ENCODE measurements at regions not wholly inside any gene's neighbourhood (a gene's known extent, or its start where the extent isn't known, plus 50 kb on each side); places are given as distances from the start of the nearest gene placed in this dataset.

DNA sequence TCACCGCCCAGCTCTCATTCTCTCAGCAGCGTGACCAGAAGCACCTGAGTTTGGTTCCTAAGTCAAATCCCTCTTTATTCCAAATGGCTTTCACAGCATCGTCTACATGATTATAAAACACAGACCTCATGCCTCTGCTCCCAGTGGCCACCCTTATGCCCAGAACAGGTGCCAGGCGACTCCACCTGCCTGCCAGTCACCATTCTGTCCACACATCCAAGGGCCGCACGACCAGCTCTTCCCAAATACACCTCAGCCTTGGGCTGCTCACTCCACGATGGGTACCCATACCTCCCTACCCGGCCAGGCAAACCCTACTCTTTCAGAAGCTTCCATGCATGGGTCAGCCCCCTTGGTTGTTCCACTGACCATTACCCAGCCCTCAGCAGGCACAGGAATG, 851.6 kb upstream of the SALL3 start:
- Histone ChIP-seq H3F3A (ENCODE audit: insufficient read depth) (no peaks in the 10 kb centered on the region), H3K9ac (no peak overlapping the region), H3K36me3 (ENCODE audit: low read depth) (no peaks in the 10 kb centered on the region), H3K79me2 (ENCODE audit: insufficient read depth) (no peaks in the 10 kb centered on the region), H3K9me3 (ENCODE audit: low read depth) (no peaks in the 10 kb centered on the region), H3K27ac (no peak overlapping the region), H2AFZ (no peak overlapping the region), H3K4me3 (no peak overlapping the region), H3K4me1 (ENCODE audit: insufficient read depth) (no peaks in the 10 kb centered on the region), H3K4me2 (ENCODE audit: unreplicated experiment) (no peak overlapping the region), H4K20me1 (ENCODE audit: insufficient read depth) (no peaks in the 10 kb centered on the region), H3K27me3 (replicated peaks; ENCODE audit: insufficient read depth) (no peaks in the 10 kb centered on the region), H3K9me2 (ENCODE audit: insufficient read depth) (no peaks in the 10 kb centered on the region)
- TF ChIP-seq EZH2 (IDR thresholded peaks at IDR 0.05; ENCODE audit: insufficient read depth, poor library complexity, severe bottlenecking) (no peak), EZH2phosphoT487 (IDR thresholded peaks at IDR 0.05; ENCODE audit: insufficient read depth, low read depth) (no peak)
- DNase-seq: no peak
- WGBS, 2 experiments (ENCODE audit: low coverage in 1 of 2, low lambda C conversion rate in 2 of 2, missing lambda C conversion rate in 2 of 2): 34% methylated on average over 8 of the region's 8 CpGs
- in situ Hi-C loops (cut with MboI): no loop called here

DNA sequence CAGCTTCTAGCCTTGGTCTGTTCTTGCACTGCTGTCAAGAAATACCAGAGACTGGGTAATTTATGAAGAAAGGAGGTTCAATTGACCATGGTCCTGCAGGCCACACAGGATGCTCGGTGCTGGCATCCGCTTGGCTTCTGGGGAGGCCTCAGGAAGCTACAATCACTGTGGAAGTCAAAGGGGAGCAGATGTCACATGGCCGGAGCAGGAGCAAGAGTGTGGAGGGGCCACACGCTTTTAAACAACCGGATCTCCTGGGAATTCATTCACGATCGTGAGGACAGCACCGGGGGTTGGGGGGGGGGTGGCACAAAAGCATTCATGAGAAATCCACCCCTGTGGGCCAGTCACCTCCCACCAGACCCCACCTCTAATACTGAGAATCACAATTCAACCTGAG, 850.4 kb upstream of the SALL3 start:
- no peaks in the 10 kb centered on the region for H3K9me3 ChIP-seq (ENCODE audit: low read depth)
- H3K79me2 ChIP-seq (ENCODE audit: insufficient read depth): no peaks in the 10 kb centered on the region
- no peak for TF ChIP-seq EZH2 (IDR thresholded peaks at IDR 0.05; ENCODE audit: insufficient read depth, poor library complexity, severe bottlenecking)
- no peak for TF ChIP-seq EZH2phosphoT487 (IDR thresholded peaks at IDR 0.05; ENCODE audit: insufficient read depth, low read depth)
- H3F3A ChIP-seq (ENCODE audit: insufficient read depth): no peaks in the 10 kb centered on the region
- in situ Hi-C loops (cut with MboI): no loop called here
- no peaks in the 10 kb centered on the region for H3K36me3 ChIP-seq (ENCODE audit: low read depth)
- no peak overlapping the region for H3K4me3 ChIP-seq
- no peak for DNase-seq
- no peak overlapping the region for H3K27ac ChIP-seq
- no peak overlapping the region for H2AFZ ChIP-seq
- no peaks in the 10 kb centered on the region for H3K27me3 ChIP-seq (replicated peaks; ENCODE audit: insufficient read depth)
- H3K9ac ChIP-seq: no peak overlapping the region
- no peaks in the 10 kb centered on the region for H3K4me1 ChIP-seq (ENCODE audit: insufficient read depth)
- H4K20me1 ChIP-seq (ENCODE audit: insufficient read depth): no peaks in the 10 kb centered on the region
- H3K4me2 ChIP-seq (ENCODE audit: unreplicated experiment): no peak overlapping the region
- WGBS, 2 experiments (ENCODE audit: low coverage in 1 of 2, low lambda C conversion rate in 2 of 2, missing lambda C conversion rate in 2 of 2): 19 to 31% methylated on average over 8 of the region's 8 CpGs
- no peaks in the 10 kb centered on the region for H3K9me2 ChIP-seq (ENCODE audit: insufficient read depth)

DNA sequence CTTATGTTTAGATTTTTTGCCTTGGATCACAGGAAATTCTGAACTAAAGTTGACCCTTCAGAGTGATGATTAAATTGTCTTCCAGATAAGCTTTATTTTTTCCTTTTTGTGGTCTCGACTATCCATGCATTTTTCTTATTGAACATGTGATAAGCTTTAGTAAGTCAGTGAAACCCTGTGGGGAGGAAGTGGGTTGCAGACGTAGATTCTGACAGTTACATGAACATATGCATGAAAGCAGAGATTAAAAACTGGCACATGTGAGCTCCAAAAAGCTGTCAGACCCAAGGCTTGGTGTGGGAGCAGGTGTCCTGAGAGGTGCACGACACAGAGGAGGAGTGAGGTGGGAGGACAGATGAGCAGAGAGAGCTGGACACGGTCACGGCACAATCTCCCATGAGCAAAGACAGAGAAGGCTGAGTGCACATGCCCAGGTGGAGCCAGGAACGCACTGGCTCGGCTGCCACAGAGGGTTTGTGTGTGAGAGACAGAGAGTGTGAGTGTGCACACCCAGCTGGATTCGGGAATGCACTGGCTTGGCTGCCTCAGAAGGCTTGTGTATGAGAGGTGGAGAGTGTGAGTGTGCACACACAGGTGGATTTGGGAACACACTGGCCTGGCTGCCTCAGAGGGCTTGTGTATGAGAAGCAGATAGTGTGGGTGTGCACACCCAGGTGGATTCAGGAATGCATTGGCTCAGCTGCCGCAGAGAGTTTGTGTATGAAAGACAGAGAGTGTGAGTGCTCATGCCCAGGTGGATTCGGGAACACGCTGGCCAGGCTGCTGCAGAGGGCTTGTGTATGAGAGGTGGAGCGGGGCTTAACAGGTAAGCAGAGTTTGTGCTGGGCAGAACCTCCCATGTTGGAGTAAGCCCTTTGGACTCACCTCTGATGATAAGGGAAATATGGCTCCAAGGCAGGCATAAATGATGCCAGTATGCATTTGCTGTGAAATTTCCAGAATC, 849.1 kb upstream of the SALL3 start:
- Histone ChIP-seq H3K4me2 (ENCODE audit: unreplicated experiment) (no peak overlapping the region), H3F3A (ENCODE audit: insufficient read depth) (no peaks in the 10 kb centered on the region), H3K36me3 (ENCODE audit: low read depth) (no peaks in the 10 kb centered on the region), H3K4me1 (ENCODE audit: insufficient read depth) (no peaks in the 10 kb centered on the region), H3K9ac (no peak overlapping the region), H3K79me2 (ENCODE audit: insufficient read depth) (no peaks in the 10 kb centered on the region), H4K20me1 (ENCODE audit: insufficient read depth) (no peaks in the 10 kb centered on the region), H3K9me3 (ENCODE audit: low read depth) (no peaks in the 10 kb centered on the region), H3K27ac (no peak overlapping the region), H3K27me3 (replicated peaks; ENCODE audit: insufficient read depth) (no peaks in the 10 kb centered on the region), H2AFZ (no peak overlapping the region), H3K9me2 (ENCODE audit: insufficient read depth) (no peaks in the 10 kb centered on the region), H3K4me3 (no peak overlapping the region)
- 11 to 15% methylated on average over 12 of the region's 12 CpGs for WGBS, 2 experiments (ENCODE audit: low coverage in 1 of 2, low lambda C conversion rate in 2 of 2, missing lambda C conversion rate in 2 of 2)
- no peak for TF ChIP-seq EZH2phosphoT487 (IDR thresholded peaks at IDR 0.05; ENCODE audit: insufficient read depth, low read depth)
- TF ChIP-seq EZH2 (IDR thresholded peaks at IDR 0.05; ENCODE audit: insufficient read depth, poor library complexity, severe bottlenecking): no peak
- DNase-seq: no peak
- in situ Hi-C loops (cut with MboI): no loop called here

DNA sequence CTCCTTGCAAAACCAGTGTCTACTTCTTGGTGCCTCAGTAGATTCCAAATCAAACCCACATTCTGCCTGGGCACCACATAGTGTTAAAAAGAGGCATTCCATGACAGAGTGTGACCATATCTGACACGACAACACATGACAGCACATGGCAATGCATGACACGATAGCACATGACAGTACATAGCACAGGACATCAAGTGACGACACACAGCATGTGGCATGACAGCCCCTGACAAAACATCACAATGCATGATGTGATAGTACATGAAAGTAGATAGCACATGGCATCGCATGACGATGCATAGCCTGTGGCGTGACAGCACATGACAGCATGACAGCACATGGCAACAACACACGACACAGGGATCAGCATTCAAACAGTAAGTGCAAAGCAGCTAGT, 845.9 kb upstream of the SALL3 start:
- no peak overlapping the region for H3K27ac ChIP-seq
- in situ Hi-C loops (cut with MboI): no loop called here
- WGBS, 2 experiments (ENCODE audit: low coverage in 1 of 2, low lambda C conversion rate in 2 of 2, missing lambda C conversion rate in 2 of 2): 34 to 44% methylated on average over 7 of the region's 7 CpGs
- no peaks in the 10 kb centered on the region for H3K4me1 ChIP-seq (ENCODE audit: insufficient read depth)
- no peak overlapping the region for H2AFZ ChIP-seq
- no peaks in the 10 kb centered on the region for H3K36me3 ChIP-seq (ENCODE audit: low read depth)
- no peak overlapping the region for H3K4me2 ChIP-seq (ENCODE audit: unreplicated experiment)
- no peak overlapping the region for H3K4me3 ChIP-seq
- H3K79me2 ChIP-seq (ENCODE audit: insufficient read depth): no peaks in the 10 kb centered on the region
- H3K9me3 ChIP-seq (ENCODE audit: low read depth): no peaks in the 10 kb centered on the region
- H4K20me1 ChIP-seq (ENCODE audit: insufficient read depth): no peaks in the 10 kb centered on the region
- TF ChIP-seq EZH2phosphoT487 (IDR thresholded peaks at IDR 0.05; ENCODE audit: insufficient read depth, low read depth) (no peak), EZH2 (IDR thresholded peaks at IDR 0.05; ENCODE audit: insufficient read depth, poor library complexity, severe bottlenecking) (no peak)
- DNase-seq: no peak
- no peak overlapping the region for H3K9ac ChIP-seq
- H3K27me3 ChIP-seq (replicated peaks; ENCODE audit: insufficient read depth): no peaks in the 10 kb centered on the region
- H3F3A ChIP-seq (ENCODE audit: insufficient read depth): no peaks in the 10 kb centered on the region
- no peaks in the 10 kb centered on the region for H3K9me2 ChIP-seq (ENCODE audit: insufficient read depth)
